ENCODE measurements at regions not wholly inside any gene's neighbourhood (a gene's known extent, or its start where the extent isn't known, plus 50 kb on each side); places are given as distances from the start of the nearest gene placed in this dataset.

GRCh38 chr3:105067361-105067760 is 299.3 kb upstream of the ALCAM start:
- TF ChIP-seq YY1 (IDR thresholded peaks at IDR 0.05; ENCODE audit: insufficient read depth, insufficient read length) (no peak), ZNF274 (IDR thresholded peaks at IDR 0.05; ENCODE audit: low read depth, low read length) (no peak), SUZ12 (IDR thresholded peaks at IDR 0.05; ENCODE audit: extremely low read depth, insufficient read depth, insufficient read length) (no peak)
